SK-N-SH (cell line): ENCODE measurements at regions not wholly inside any gene's neighbourhood (a gene's known extent, or its start where the extent isn't known, plus 50 kb on each side); places are given as distances from the start of the nearest gene placed in this dataset.
"Not testable (repeated sequence)": the region's sequence is repeated elsewhere in the genome, so short reads cannot be mapped to it uniquely, and the experiment has no call there.

Experiments used
- CTCF ChIA-PET: fragments of 300-600, 350-600 bp; formaldehyde crosslinking; extraction: SDS; loops from one replicate; lab custom pipeline; 2021; lab: Yijun Ruan, JAX
- POLR2A ChIA-PET: fragments of 350-600 bp; sonication (Branson Sonifier 250); formaldehyde crosslinking; extraction: SDS; loops from one replicate; lab custom pipeline; 2020; ENCODE audit warnings: antibody characterized with exemption, inconsistent platforms; lab: Yijun Ruan, JAX
- DNase-seq: peaks from one replicate; pipeline ENCODE4 v3.0.0; 2012
- H2AFZ ChIP-seq: fragments of 200-600 bp; sonication (generic); 2 replicates; pipeline ENCODE4 v1.8.1; 2016; ENCODE audit warnings: antibody characterized with exemption, mild to moderate bottlenecking, low read depth
- H3F3A ChIP-seq: fragments of 200-600 bp; sonication (generic); replicated peaks from 2 replicates; pipeline ENCODE3; 2016; ENCODE audit warnings: antibody characterized with exemption, mild to moderate bottlenecking; ENCODE audit not compliant: insufficient read depth
- H3K27ac ChIP-seq, 2 experiments: fragments of 200-500 bp in 1 of 2; fragments of 200-600 bp in 1 of 2; sonication (Bioruptor generic) in 1 of 2; sonication (generic), shearing (Covaris generic) in 1 of 2; 2 replicates each; pipeline versions ENCODE4 v1.5.1 to v1.6.1; 2014 to 2016; ENCODE audit warnings: low read depth in 2 of 2, inconsistent platforms in 1 of 2, low read length in 1 of 2, mild to moderate bottlenecking in 1 of 2, mixed read lengths in 1 of 2
- H3K27me3 ChIP-seq: fragments of 200-600 bp; sonication (generic), shearing (Covaris generic); 2 replicates; pipeline ENCODE4 v1.6.1; 2016; ENCODE audit warnings: mixed run types; ENCODE audit not compliant: insufficient read depth
- H3K36me3 ChIP-seq, 2 experiments: fragments of 200-500 bp in 1 of 2; fragments of 200-600 bp in 1 of 2; sonication (Bioruptor generic) in 1 of 2; sonication (generic) in 1 of 2; replicated peaks in 1 of 2; 2 replicates each; pipeline versions ENCODE3 to v1.5.1; 2014 to 2016; ENCODE audit warnings: low read length in 1 of 2, mild to moderate bottlenecking in 1 of 2; ENCODE audit not compliant: insufficient read depth in 2 of 2, control insufficient read depth in 1 of 2
- H3K4me1 ChIP-seq, 2 experiments: fragments of 200-500 bp in 1 of 2; fragments of 200-600 bp in 1 of 2; sonication (Bioruptor generic) in 1 of 2; sonication (generic), shearing (Covaris generic) in 1 of 2; 2 replicates each; pipeline versions ENCODE4 v1.5.1 to v1.6.1; 2014 to 2016; ENCODE audit warnings: low read depth in 1 of 2, low read length in 1 of 2, mixed run types in 1 of 2; ENCODE audit not compliant: insufficient read depth in 2 of 2, control insufficient read depth in 1 of 2
- H3K4me2 ChIP-seq: fragments of 200-600 bp; sonication (generic), shearing (Covaris generic); 2 replicates; pipeline ENCODE4 v1.6.1; 2017; ENCODE audit warnings: mixed run types
- H3K4me3 ChIP-seq, 2 experiments: fragments of 200-500 bp in 1 of 2; fragments of 200-600 bp in 1 of 2; sonication (Bioruptor generic) in 1 of 2; sonication (generic), shearing (Covaris generic) in 1 of 2; 2 replicates each; pipeline versions ENCODE4 v1.5.1 to v1.8.1; 2014 to 2016; ENCODE audit warnings: low read depth in 2 of 2, inconsistent platforms in 1 of 2, low read length in 1 of 2, mild to moderate bottlenecking in 1 of 2, mixed read lengths in 1 of 2, moderate library complexity in 1 of 2
- H3K79me2 ChIP-seq: fragments of 200-600 bp; sonication (generic); 2 replicates; pipeline ENCODE4 v1.8.1; 2017; ENCODE audit warnings: mild to moderate bottlenecking; ENCODE audit not compliant: insufficient read depth
- H3K9ac ChIP-seq: fragments of 200-600 bp; sonication (generic); 2 replicates; pipeline ENCODE4 v1.6.1; 2017; ENCODE audit warnings: mixed run types
- H3K9me2 ChIP-seq: fragments of 200-600 bp; sonication (generic); 2 replicates; pipeline ENCODE4 v1.6.1; 2017; ENCODE audit warnings: mixed run types
- H3K9me3 ChIP-seq: fragments of 200-600 bp; sonication (generic); 2 replicates; pipeline ENCODE4 v1.6.1; 2017; ENCODE audit warnings: mixed run types, mild to moderate bottlenecking, moderate library complexity
- H4K20me1 ChIP-seq: fragments of 200-600 bp; sonication (generic); 2 replicates; pipeline ENCODE4 v1.6.1; 2017; ENCODE audit warnings: mild to moderate bottlenecking, mixed run types; ENCODE audit not compliant: insufficient read depth
- CHD2 ChIP-seq: fragments of 150-350 bp; IDR thresholded peaks from 2 replicates; pipeline ENCODE4 v1.6.1; 2018; ENCODE audit warnings: low read length; ENCODE audit not compliant: partially characterized antibody
- EP300 ChIP-seq, 2 experiments: IDR thresholded peaks; 2 replicates each; pipeline versions ENCODE4 v1.4.0 to v1.6.1; 2012; ENCODE audit warnings: borderline replicate concordance in 1 of 2, low read depth in 1 of 2, low read length in 1 of 2
- GABPA ChIP-seq: IDR thresholded peaks from 2 replicates; pipeline ENCODE4 v1.4.0; 2012; ENCODE audit warnings: low read depth, mild to moderate bottlenecking
- MXI1 ChIP-seq: IDR thresholded peaks from 2 replicates; pipeline ENCODE4 v1.6.1; 2012; ENCODE audit warnings: mild to moderate bottlenecking, low read depth, low read length, improper control_type of control experiment
- NFIC ChIP-seq: IDR thresholded peaks from 2 replicates; pipeline ENCODE4 v1.4.0; 2012; ENCODE audit warnings: borderline replicate concordance
- POLR2AphosphoS5 ChIP-seq: IDR thresholded peaks from 2 replicates; pipeline ENCODE4 v1.6.1; 2012; ENCODE audit warnings: low read depth, low read length
- TAF1 ChIP-seq: IDR thresholded peaks from 2 replicates; pipeline ENCODE4 v1.6.1; 2012; ENCODE audit warnings: low read depth, mild to moderate bottlenecking, low read length, moderate library complexity, borderline replicate concordance
- WGBS: methylation state at CpG from one replicate; pipeline ENCODE4 v1.1.6; 2017; ENCODE audit warnings: low lambda C conversion rate; 5-methylcytosine and 5-hydroxymethylcytosine counted together
- TF ChIP-seq, protein P1 (sequence below): IDR thresholded peaks from 2 replicates; pipeline ENCODE4 v1.6.1; 2012; ENCODE audit warnings: mild to moderate bottlenecking, low read depth, low read length, moderate library complexity
- TF ChIP-seq, protein P2 (sequence below): IDR thresholded peaks from 2 replicates; pipeline ENCODE4 v1.4.0; 2012; ENCODE audit warnings: low read depth, borderline replicate concordance

DNA sequence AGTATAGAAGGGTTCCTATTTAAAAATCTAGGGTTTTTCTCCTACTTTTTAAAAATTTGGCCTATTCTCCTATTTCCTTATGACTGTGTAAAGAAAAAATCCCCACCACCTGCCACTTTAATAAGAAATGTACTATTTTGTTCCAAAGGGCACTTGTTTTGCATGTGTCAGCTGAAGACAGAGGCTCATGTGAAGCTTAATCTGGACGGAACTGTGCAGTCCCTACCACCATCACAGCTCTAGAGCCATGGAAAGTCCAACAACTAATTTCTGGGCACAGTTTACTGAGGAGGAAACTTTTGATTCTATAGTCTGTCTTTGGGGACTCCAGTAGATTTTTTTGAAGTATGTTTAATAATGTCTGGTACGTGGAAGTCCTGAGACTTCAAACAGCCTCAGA lies 60.0 kb upstream of the AHI1 start:
- no peak for DNase-seq
- Histone ChIP-seq H3K4me1 (no peaks in the 10 kb centered on the region; a peak in 1 of 4 replicates), H3K9me3 (no peaks in the 10 kb centered on the region), H3K9me2 (no peaks in the 10 kb centered on the region), H3K36me3 (no peaks in the 10 kb centered on the region), H3K27me3 (no peaks in the 10 kb centered on the region), H3K79me2 (no peaks in the 10 kb centered on the region), H3K9ac (no peak overlapping the region), H3K4me3 (no peak overlapping the region), H3K4me2 (no peak overlapping the region), H3K27ac (no peak overlapping the region), H4K20me1 (no peaks in the 10 kb centered on the region), H3F3A (no peaks in the 10 kb centered on the region), H2AFZ (no peak overlapping the region)
- ChIA-PET POLR2A (no interaction called here), CTCF (no interaction called here)
- TF ChIP-seq NFIC (no peak), TAF1 (no peak), CHD2 (no peak), EP300 (IDR thresholded peaks at IDR 0.05; ENCODE audit: borderline replicate concordance in 1 of 2, low read depth in 1 of 2, low read length in 1 of 2) (no peak), POLR2AphosphoS5 (no peak), GABPA (no peak), MXI1 (no peak)
- TF ChIP-seq, protein P1, sequence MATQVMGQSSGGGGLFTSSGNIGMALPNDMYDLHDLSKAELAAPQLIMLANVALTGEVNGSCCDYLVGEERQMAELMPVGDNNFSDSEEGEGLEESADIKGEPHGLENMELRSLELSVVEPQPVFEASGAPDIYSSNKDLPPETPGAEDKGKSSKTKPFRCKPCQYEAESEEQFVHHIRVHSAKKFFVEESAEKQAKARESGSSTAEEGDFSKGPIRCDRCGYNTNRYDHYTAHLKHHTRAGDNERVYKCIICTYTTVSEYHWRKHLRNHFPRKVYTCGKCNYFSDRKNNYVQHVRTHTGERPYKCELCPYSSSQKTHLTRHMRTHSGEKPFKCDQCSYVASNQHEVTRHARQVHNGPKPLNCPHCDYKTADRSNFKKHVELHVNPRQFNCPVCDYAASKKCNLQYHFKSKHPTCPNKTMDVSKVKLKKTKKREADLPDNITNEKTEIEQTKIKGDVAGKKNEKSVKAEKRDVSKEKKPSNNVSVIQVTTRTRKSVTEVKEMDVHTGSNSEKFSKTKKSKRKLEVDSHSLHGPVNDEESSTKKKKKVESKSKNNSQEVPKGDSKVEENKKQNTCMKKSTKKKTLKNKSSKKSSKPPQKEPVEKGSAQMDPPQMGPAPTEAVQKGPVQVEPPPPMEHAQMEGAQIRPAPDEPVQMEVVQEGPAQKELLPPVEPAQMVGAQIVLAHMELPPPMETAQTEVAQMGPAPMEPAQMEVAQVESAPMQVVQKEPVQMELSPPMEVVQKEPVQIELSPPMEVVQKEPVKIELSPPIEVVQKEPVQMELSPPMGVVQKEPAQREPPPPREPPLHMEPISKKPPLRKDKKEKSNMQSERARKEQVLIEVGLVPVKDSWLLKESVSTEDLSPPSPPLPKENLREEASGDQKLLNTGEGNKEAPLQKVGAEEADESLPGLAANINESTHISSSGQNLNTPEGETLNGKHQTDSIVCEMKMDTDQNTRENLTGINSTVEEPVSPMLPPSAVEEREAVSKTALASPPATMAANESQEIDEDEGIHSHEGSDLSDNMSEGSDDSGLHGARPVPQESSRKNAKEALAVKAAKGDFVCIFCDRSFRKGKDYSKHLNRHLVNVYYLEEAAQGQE: no peak
- TF ChIP-seq, protein P2, sequence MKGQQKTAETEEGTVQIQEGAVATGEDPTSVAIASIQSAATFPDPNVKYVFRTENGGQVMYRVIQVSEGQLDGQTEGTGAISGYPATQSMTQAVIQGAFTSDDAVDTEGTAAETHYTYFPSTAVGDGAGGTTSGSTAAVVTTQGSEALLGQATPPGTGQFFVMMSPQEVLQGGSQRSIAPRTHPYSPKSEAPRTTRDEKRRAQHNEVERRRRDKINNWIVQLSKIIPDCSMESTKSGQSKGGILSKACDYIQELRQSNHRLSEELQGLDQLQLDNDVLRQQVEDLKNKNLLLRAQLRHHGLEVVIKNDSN: no peak
- WGBS: 81% methylated on average over 2 of the region's 2 CpGs

DNA sequence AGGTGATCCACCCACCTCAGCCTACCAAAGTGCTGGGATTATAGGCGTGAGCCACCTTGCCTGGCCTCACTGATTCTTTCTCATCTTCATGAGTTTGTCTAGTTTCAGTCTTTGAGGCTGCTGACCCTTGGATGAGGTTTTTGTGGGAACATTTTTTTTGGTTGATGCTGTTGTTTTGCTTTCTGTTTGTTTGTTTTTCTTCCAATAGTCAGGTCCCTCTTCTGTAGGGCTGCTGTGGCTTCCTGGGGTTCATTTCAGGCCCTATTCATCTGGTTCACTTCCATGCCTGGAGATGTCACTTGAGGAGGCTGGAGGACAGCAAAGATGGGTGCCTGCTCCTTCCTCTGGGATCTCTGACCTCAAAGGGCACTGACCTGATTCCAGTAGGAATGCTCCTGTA lies 68.1 kb upstream of the AHI1 start:
- H3K9ac ChIP-seq, CTCF ChIA-PET, H3K27ac ChIP-seq, H3K36me3 ChIP-seq, H3K4me3 ChIP-seq, H3K79me2 ChIP-seq, H3K9me2 ChIP-seq, H3K4me1 ChIP-seq, H4K20me1 ChIP-seq, H3F3A ChIP-seq, H2AFZ ChIP-seq, DNase-seq, H3K9me3 ChIP-seq, H3K4me2 ChIP-seq, POLR2A ChIA-PET, H3K27me3 ChIP-seq: not testable (repeated sequence)
- 65% methylated on average over 1 of the region's 1 CpG for WGBS
